ENCODE measurements at regions not wholly inside any gene's neighbourhood (a gene's known extent, or its start where the extent isn't known, plus 50 kb on each side); places are given as distances from the start of the nearest gene placed in this dataset.

GRCh38 chr4:24209131-24209530 is 319.3 kb upstream of the PPARGC1A start:
- TF ChIP-seq POLR2A (IDR thresholded peaks at IDR 0.05; ENCODE audit: low read length) (no peak), GATA1 (IDR thresholded peaks at IDR 0.05; ENCODE audit: low read depth, low read length) (no peak)
